ENCODE measurements at regions not wholly inside any gene's neighbourhood (a gene's known extent, or its start where the extent isn't known, plus 50 kb on each side); places are given as distances from the start of the nearest gene placed in this dataset.

- no peak overlapping the region for H2BK15ac ChIP-seq (replicated peaks; ENCODE audit: low read depth)
- H3K56ac ChIP-seq (ENCODE audit: low read length): no peak overlapping the region
- no peaks in the 10 kb centered on the region for H3K27me3 ChIP-seq (ENCODE audit: insufficient read depth, low read length, poor library complexity)
- no peak overlapping the region for H2BK120ac ChIP-seq (ENCODE audit: low read depth, low read length)
- no peak overlapping the region for H2AK5ac ChIP-seq (ENCODE audit: low read length)
- H3K36me3 ChIP-seq (ENCODE audit: control insufficient read depth, insufficient read depth, low read length): no peaks in the 10 kb centered on the region
- no peaks in the 10 kb centered on the region for H3K79me2 ChIP-seq (ENCODE audit: control insufficient read depth, insufficient read depth, low read length)
- H4K8ac ChIP-seq (ENCODE audit: low read depth, low read length): no peak overlapping the region
- H3K27ac ChIP-seq (ENCODE audit: low read depth, low read length): no peak overlapping the region
- no peak overlapping the region for H3K9ac ChIP-seq (ENCODE audit: low read length)
- no peak for DNase-seq
- no peak overlapping the region for H3K18ac ChIP-seq (ENCODE audit: low read length)
- H3K4me3 ChIP-seq (ENCODE audit: low read length): no peak overlapping the region
- no peak overlapping the region for H2BK5ac ChIP-seq (ENCODE audit: low read length)
- no peak overlapping the region for H3K4me2 ChIP-seq (ENCODE audit: low read length)
- no peak overlapping the region for H4K5ac ChIP-seq (ENCODE audit: low read length)
- H3K79me1 ChIP-seq (ENCODE audit: low read length): no peaks in the 10 kb centered on the region
- H3K23ac ChIP-seq (ENCODE audit: low read length): no peak overlapping the region
- H3K4ac ChIP-seq (ENCODE audit: low read depth, low read length): no peak overlapping the region
- no peaks in the 10 kb centered on the region for H3K4me1 ChIP-seq (ENCODE audit: control insufficient read depth, low read depth, low read length)
- WGBS (ENCODE audit: extremely low coverage, insufficient coverage, low lambda C conversion rate): no CpG with 5 or more reads among the region's 2 CpGs
Observed at GRCh38 chr11:101401245-101401644, 182.6 kb downstream of the TRPC6 start.

GRCh38 chr11:101397979-101398378, 185.8 kb downstream of the TRPC6 start:
- no peaks in the 10 kb centered on the region for H3K79me2 ChIP-seq (ENCODE audit: control insufficient read depth, insufficient read depth, low read length)
- no peaks in the 10 kb centered on the region for H3K27me3 ChIP-seq (ENCODE audit: insufficient read depth, low read length, poor library complexity)
- no peak overlapping the region for H4K8ac ChIP-seq (ENCODE audit: low read depth, low read length)
- no peaks in the 10 kb centered on the region for H3K4me1 ChIP-seq (ENCODE audit: control insufficient read depth, low read depth, low read length)
- H3K18ac ChIP-seq (ENCODE audit: low read length): no peak overlapping the region
- WGBS (ENCODE audit: extremely low coverage, insufficient coverage, low lambda C conversion rate): no CpG with 5 or more reads among the region's 2 CpGs
- H3K27ac ChIP-seq (ENCODE audit: low read depth, low read length): no peak overlapping the region
- H2BK15ac ChIP-seq (replicated peaks; ENCODE audit: low read depth): no peak overlapping the region
- H3K23ac ChIP-seq (ENCODE audit: low read length): no peak overlapping the region
- H3K79me1 ChIP-seq (ENCODE audit: low read length): no peaks in the 10 kb centered on the region
- no peak overlapping the region for H3K56ac ChIP-seq (ENCODE audit: low read length)
- no peak overlapping the region for H2BK5ac ChIP-seq (ENCODE audit: low read length)
- no peak overlapping the region for H3K4me2 ChIP-seq (ENCODE audit: low read length)
- no peak overlapping the region for H4K5ac ChIP-seq (ENCODE audit: low read length)
- no peak overlapping the region for H2AK5ac ChIP-seq (ENCODE audit: low read length)
- no peak for DNase-seq
- no peak overlapping the region for H2BK120ac ChIP-seq (ENCODE audit: low read depth, low read length)
- H3K4ac ChIP-seq (ENCODE audit: low read depth, low read length): no peak overlapping the region
- no peak overlapping the region for H3K9ac ChIP-seq (ENCODE audit: low read length)
- no peak overlapping the region for H3K4me3 ChIP-seq (ENCODE audit: low read length)
- H3K36me3 ChIP-seq (ENCODE audit: control insufficient read depth, insufficient read depth, low read length): no peaks in the 10 kb centered on the region

GRCh38 chr11:101390539-101390938, 193.3 kb downstream of the TRPC6 start:
- no peak overlapping the region for H3K18ac ChIP-seq (ENCODE audit: low read length)
- H2BK15ac ChIP-seq (replicated peaks; ENCODE audit: low read depth): no peak overlapping the region
- H3K79me1 ChIP-seq (ENCODE audit: low read length): no peaks in the 10 kb centered on the region
- H3K23ac ChIP-seq (ENCODE audit: low read length): no peak overlapping the region
- H3K36me3 ChIP-seq (ENCODE audit: control insufficient read depth, insufficient read depth, low read length): no peaks in the 10 kb centered on the region
- no peak overlapping the region for H3K56ac ChIP-seq (ENCODE audit: low read length)
- no peaks in the 10 kb centered on the region for H3K79me2 ChIP-seq (ENCODE audit: control insufficient read depth, insufficient read depth, low read length)
- no peak overlapping the region for H4K5ac ChIP-seq (ENCODE audit: low read length)
- no peak overlapping the region for H4K8ac ChIP-seq (ENCODE audit: low read depth, low read length)
- no CpG with 5 or more reads among the region's 1 CpG for WGBS (ENCODE audit: extremely low coverage, insufficient coverage, low lambda C conversion rate)
- H2BK120ac ChIP-seq (ENCODE audit: low read depth, low read length): no peak overlapping the region
- no peak overlapping the region for H3K4me2 ChIP-seq (ENCODE audit: low read length)
- H2AK5ac ChIP-seq (ENCODE audit: low read length): no peak overlapping the region
- H3K4me3 ChIP-seq (ENCODE audit: low read length): no peak overlapping the region
- no peak overlapping the region for H3K4ac ChIP-seq (ENCODE audit: low read depth, low read length)
- no peak overlapping the region for H3K9ac ChIP-seq (ENCODE audit: low read length)
- DNase-seq: no peak
- H3K4me1 ChIP-seq (ENCODE audit: control insufficient read depth, low read depth, low read length): no peaks in the 10 kb centered on the region
- H3K27me3 ChIP-seq (ENCODE audit: insufficient read depth, low read length, poor library complexity): no peaks in the 10 kb centered on the region
- H2BK5ac ChIP-seq (ENCODE audit: low read length): no peak overlapping the region
- no peak overlapping the region for H3K27ac ChIP-seq (ENCODE audit: low read depth, low read length)

- WGBS (ENCODE audit: extremely low coverage, insufficient coverage, low lambda C conversion rate): no CpG with 5 or more reads among the region's 5 CpGs
- Histone ChIP-seq H2BK15ac (replicated peaks; ENCODE audit: low read depth) (no peak overlapping the region), H3K36me3 (ENCODE audit: control insufficient read depth, insufficient read depth, low read length) (no peaks in the 10 kb centered on the region), H3K4me1 (ENCODE audit: control insufficient read depth, low read depth, low read length) (no peaks in the 10 kb centered on the region), H3K56ac (ENCODE audit: low read length) (no peak overlapping the region), H3K9ac (ENCODE audit: low read length) (no peak overlapping the region), H3K4me3 (ENCODE audit: low read length) (no peak overlapping the region), H3K79me2 (ENCODE audit: control insufficient read depth, insufficient read depth, low read length) (no peaks in the 10 kb centered on the region), H4K5ac (ENCODE audit: low read length) (no peak overlapping the region), H3K27ac (ENCODE audit: low read depth, low read length) (no peak overlapping the region), H2AK5ac (ENCODE audit: low read length) (no peak overlapping the region), H3K18ac (ENCODE audit: low read length) (no peak overlapping the region), H3K79me1 (ENCODE audit: low read length) (no peaks in the 10 kb centered on the region), H3K23ac (ENCODE audit: low read length) (no peak overlapping the region), H2BK120ac (ENCODE audit: low read depth, low read length) (no peak overlapping the region), H3K4me2 (ENCODE audit: low read length) (no peak overlapping the region), H4K8ac (ENCODE audit: low read depth, low read length) (no peak overlapping the region), H3K4ac (ENCODE audit: low read depth, low read length) (no peak overlapping the region), H2BK5ac (ENCODE audit: low read length) (no peak overlapping the region), H3K27me3 (ENCODE audit: insufficient read depth, low read length, poor library complexity) (no peaks in the 10 kb centered on the region)
- DNase-seq: no peak
Observed at GRCh38 chr11:101369835-101370234, 214.0 kb downstream of the TRPC6 start.

GRCh38 chr11:101363706-101364275, 220.0 kb downstream of the TRPC6 start:
- H3K4me1 ChIP-seq (ENCODE audit: control insufficient read depth, low read depth, low read length): no peaks in the 10 kb centered on the region
- no peak overlapping the region for H3K4me2 ChIP-seq (ENCODE audit: low read length)
- H3K4me3 ChIP-seq (ENCODE audit: low read length): no peak overlapping the region
- no CpG with 5 or more reads among the region's 1 CpG for WGBS (ENCODE audit: extremely low coverage, insufficient coverage, low lambda C conversion rate)
- no peaks in the 10 kb centered on the region for H3K79me1 ChIP-seq (ENCODE audit: low read length)
- no peak overlapping the region for H3K18ac ChIP-seq (ENCODE audit: low read length)
- H4K5ac ChIP-seq (ENCODE audit: low read length): no peak overlapping the region
- H3K27ac ChIP-seq (ENCODE audit: low read depth, low read length): no peak overlapping the region
- H3K9ac ChIP-seq (ENCODE audit: low read length): no peak overlapping the region
- H3K4ac ChIP-seq (ENCODE audit: low read depth, low read length): no peak overlapping the region
- H4K8ac ChIP-seq (ENCODE audit: low read depth, low read length): no peak overlapping the region
- H3K56ac ChIP-seq (ENCODE audit: low read length): no peak overlapping the region
- DNase-seq: no peak
- H2BK15ac ChIP-seq (replicated peaks; ENCODE audit: low read depth): no peak overlapping the region
- no peaks in the 10 kb centered on the region for H3K79me2 ChIP-seq (ENCODE audit: control insufficient read depth, insufficient read depth, low read length)
- no peak overlapping the region for H3K23ac ChIP-seq (ENCODE audit: low read length)
- H2BK120ac ChIP-seq (ENCODE audit: low read depth, low read length): no peak overlapping the region
- no peak overlapping the region for H2BK5ac ChIP-seq (ENCODE audit: low read length)
- H3K36me3 ChIP-seq (ENCODE audit: control insufficient read depth, insufficient read depth, low read length): no peaks in the 10 kb centered on the region
- H3K27me3 ChIP-seq (ENCODE audit: insufficient read depth, low read length, poor library complexity): no peaks in the 10 kb centered on the region
- no peak overlapping the region for H2AK5ac ChIP-seq (ENCODE audit: low read length)

GRCh38 chr11:101362643-101363042, 221.2 kb downstream of the TRPC6 start:
- Histone ChIP-seq H3K36me3 (ENCODE audit: control insufficient read depth, insufficient read depth, low read length) (no peaks in the 10 kb centered on the region), H3K56ac (ENCODE audit: low read length) (no peak overlapping the region), H3K23ac (ENCODE audit: low read length) (no peak overlapping the region), H4K8ac (ENCODE audit: low read depth, low read length) (no peak overlapping the region), H4K5ac (ENCODE audit: low read length) (no peak overlapping the region), H3K4ac (ENCODE audit: low read depth, low read length) (no peak overlapping the region), H2BK5ac (ENCODE audit: low read length) (no peak overlapping the region), H3K4me1 (ENCODE audit: control insufficient read depth, low read depth, low read length) (no peaks in the 10 kb centered on the region), H3K9ac (ENCODE audit: low read length) (no peak overlapping the region), H2AK5ac (ENCODE audit: low read length) (no peak overlapping the region), H3K79me1 (ENCODE audit: low read length) (no peaks in the 10 kb centered on the region), H3K18ac (ENCODE audit: low read length) (no peak overlapping the region), H3K79me2 (ENCODE audit: control insufficient read depth, insufficient read depth, low read length) (no peaks in the 10 kb centered on the region), H2BK15ac (replicated peaks; ENCODE audit: low read depth) (no peak overlapping the region), H3K27me3 (ENCODE audit: insufficient read depth, low read length, poor library complexity) (no peaks in the 10 kb centered on the region), H3K27ac (ENCODE audit: low read depth, low read length) (no peak overlapping the region), H3K4me3 (ENCODE audit: low read length) (no peak overlapping the region), H3K4me2 (ENCODE audit: low read length) (no peak overlapping the region), H2BK120ac (ENCODE audit: low read depth, low read length) (no peak overlapping the region)
- WGBS (ENCODE audit: extremely low coverage, insufficient coverage, low lambda C conversion rate): no CpG with 5 or more reads among the region's 3 CpGs
- DNase-seq: no peak

All from mesendoderm (in vitro differentiated cells).